ENCODE measurements at regions not wholly inside any gene's neighbourhood (a gene's known extent, or its start where the extent isn't known, plus 50 kb on each side); places are given as distances from the start of the nearest gene placed in this dataset.

- no peaks in the 10 kb centered on the region for H3K4me1 ChIP-seq
- no peaks in the 10 kb centered on the region for H3K27me3 ChIP-seq
- H3K4me3 ChIP-seq = no peak overlapping the region
- no peaks in the 10 kb centered on the region for H3K9me3 ChIP-seq
- intact Hi-C loops (cut with DNase I) = no loop called here
- no peak overlapping the region for H3K9ac ChIP-seq (ENCODE audit: low read depth in 2 of 2, low read length in 2 of 2)
- DNase-seq = no peak
- no peak overlapping the region for H3K27ac ChIP-seq
- H3K36me3 ChIP-seq = no peaks in the 10 kb centered on the region
- TF ChIP-seq, protein P1, sequence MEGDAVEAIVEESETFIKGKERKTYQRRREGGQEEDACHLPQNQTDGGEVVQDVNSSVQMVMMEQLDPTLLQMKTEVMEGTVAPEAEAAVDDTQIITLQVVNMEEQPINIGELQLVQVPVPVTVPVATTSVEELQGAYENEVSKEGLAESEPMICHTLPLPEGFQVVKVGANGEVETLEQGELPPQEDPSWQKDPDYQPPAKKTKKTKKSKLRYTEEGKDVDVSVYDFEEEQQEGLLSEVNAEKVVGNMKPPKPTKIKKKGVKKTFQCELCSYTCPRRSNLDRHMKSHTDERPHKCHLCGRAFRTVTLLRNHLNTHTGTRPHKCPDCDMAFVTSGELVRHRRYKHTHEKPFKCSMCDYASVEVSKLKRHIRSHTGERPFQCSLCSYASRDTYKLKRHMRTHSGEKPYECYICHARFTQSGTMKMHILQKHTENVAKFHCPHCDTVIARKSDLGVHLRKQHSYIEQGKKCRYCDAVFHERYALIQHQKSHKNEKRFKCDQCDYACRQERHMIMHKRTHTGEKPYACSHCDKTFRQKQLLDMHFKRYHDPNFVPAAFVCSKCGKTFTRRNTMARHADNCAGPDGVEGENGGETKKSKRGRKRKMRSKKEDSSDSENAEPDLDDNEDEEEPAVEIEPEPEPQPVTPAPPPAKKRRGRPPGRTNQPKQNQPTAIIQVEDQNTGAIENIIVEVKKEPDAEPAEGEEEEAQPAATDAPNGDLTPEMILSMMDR (IDR thresholded peaks at IDR 0.05) = no peak
These were observed 150.1 kb upstream of the SFRP2 start for GRCh38 chr4:153938994-153939393.

GRCh38 chr4:153937289-153937688 lies 148.4 kb upstream of the SFRP2 start:
- Histone ChIP-seq H3K27ac (no peak overlapping the region), H3K4me3 (no peak overlapping the region), H3K4me1 (no peaks in the 10 kb centered on the region), H3K9me3 (no peaks in the 10 kb centered on the region), H3K27me3 (no peaks in the 10 kb centered on the region), H3K9ac (ENCODE audit: low read depth in 2 of 2, low read length in 2 of 2) (no peak overlapping the region), H3K36me3 (no peaks in the 10 kb centered on the region)
- intact Hi-C loops (cut with DNase I) = no loop called here
- TF ChIP-seq, protein P1 (IDR thresholded peaks at IDR 0.05) = no peak
- DNase-seq = no peak

DNA sequence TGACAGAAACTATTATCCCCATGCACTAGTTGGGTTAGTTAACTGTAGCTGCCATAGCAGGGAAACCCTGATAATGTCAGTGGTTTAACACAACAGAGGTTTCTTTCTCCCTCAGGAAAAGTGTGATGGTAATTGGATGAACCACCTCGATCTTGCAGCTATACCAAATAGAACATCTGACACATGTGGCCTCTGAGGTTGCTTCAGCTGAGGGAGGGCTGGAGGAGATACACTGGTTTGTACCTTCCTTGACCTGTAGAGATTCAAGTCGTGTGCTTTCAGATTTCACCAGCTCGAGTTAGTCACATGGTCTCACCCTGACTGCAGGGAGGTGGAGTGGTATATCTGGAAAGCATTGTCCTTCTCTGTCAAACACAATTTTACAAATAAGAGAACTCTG lies 147.2 kb upstream of the SFRP2 start:
- no peak overlapping the region for H3K9ac ChIP-seq (ENCODE audit: low read depth in 2 of 2, low read length in 2 of 2)
- no peaks in the 10 kb centered on the region for H3K4me1 ChIP-seq
- TF ChIP-seq, protein P1 (IDR thresholded peaks at IDR 0.05) = no peak
- H3K27ac ChIP-seq = no peak overlapping the region
- no peak for DNase-seq
- no peak overlapping the region for H3K4me3 ChIP-seq
- no peaks in the 10 kb centered on the region for H3K27me3 ChIP-seq
- intact Hi-C loops (cut with DNase I) = no loop called here
- no peaks in the 10 kb centered on the region for H3K9me3 ChIP-seq
- H3K36me3 ChIP-seq = no peaks in the 10 kb centered on the region

DNA sequence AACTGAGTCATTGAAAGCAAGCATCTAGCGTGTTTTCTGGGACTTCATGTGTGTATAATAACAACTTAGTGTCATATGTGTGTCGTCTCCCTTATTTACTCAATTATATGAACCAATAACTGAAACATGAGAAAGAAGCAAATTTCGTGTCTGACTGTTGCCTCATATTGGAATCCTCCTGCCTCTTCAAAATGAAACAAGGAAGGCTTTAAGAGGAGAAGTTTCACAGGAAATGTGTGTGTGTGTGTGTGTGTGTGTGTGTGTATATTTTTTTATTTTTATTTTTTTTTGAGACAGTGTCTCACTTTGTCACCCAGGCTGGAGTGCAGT lies 145.8 kb upstream of the SFRP2 start:
- H3K4me1 ChIP-seq = no peaks in the 10 kb centered on the region
- H3K9me3 ChIP-seq = no peaks in the 10 kb centered on the region
- no peaks in the 10 kb centered on the region for H3K36me3 ChIP-seq
- intact Hi-C loops (cut with DNase I) = no loop called here
- TF ChIP-seq, protein P1 (IDR thresholded peaks at IDR 0.05) = no peak
- peak overlapping the region; percentile 22 for H3K27ac ChIP-seq
- no peak for DNase-seq
- no peak overlapping the region for H3K4me3 ChIP-seq
- no peaks in the 10 kb centered on the region for H3K27me3 ChIP-seq
- no peak overlapping the region for H3K9ac ChIP-seq (ENCODE audit: low read depth in 2 of 2, low read length in 2 of 2)

- DNase-seq = no peak
- H3K4me1 ChIP-seq = no peaks in the 10 kb centered on the region
- TF ChIP-seq, protein P1 (IDR thresholded peaks at IDR 0.05) = no peak
- no peak overlapping the region for H3K9ac ChIP-seq (ENCODE audit: low read depth in 2 of 2, low read length in 2 of 2)
- no peaks in the 10 kb centered on the region for H3K36me3 ChIP-seq
- H3K4me3 ChIP-seq = no peak overlapping the region
- H3K27me3 ChIP-seq = no peaks in the 10 kb centered on the region
- no peaks in the 10 kb centered on the region for H3K9me3 ChIP-seq
- intact Hi-C loops (cut with DNase I) = no loop called here
- H3K27ac ChIP-seq = peak overlapping the region; percentile 22
These were observed 145.2 kb upstream of the SFRP2 start for GRCh38 chr4:153933915-153934687.
